HG03558 (cell line): ENCODE measurements at regions not wholly inside any gene's neighbourhood (a gene's known extent, or its start where the extent isn't known, plus 50 kb on each side); places are given as distances from the start of the nearest gene placed in this dataset.
"Not testable (repeated sequence)": the region's sequence is repeated elsewhere in the genome, so short reads cannot be mapped to it uniquely, and the experiment has no call there.

Experiments
- ATAC-seq: cut with Tn5 transposase; IDR thresholded peaks from one replicate; pipeline ENCODE4 v1.9.1; 2021; ENCODE audit warnings: moderate number of reproducible peaks; ENCODE audit not compliant: unreplicated experiment; ENCODE audit errors: extremely low read depth

GRCh38 chr4:33746979-33747378 lies 2497.3 kb downstream of the ARAP2 start:
- peak; percentile 42 for ATAC-seq

GRCh38 chr4:33751050-33751449 lies 2493.3 kb downstream of the ARAP2 start:
- ATAC-seq: no peak

- no peak for ATAC-seq
Observed at GRCh38 chr4:33772582-33772981, 2471.7 kb downstream of the ARAP2 start.

GRCh38 chr4:33780952-33781791 lies 2463.1 kb downstream of the ARAP2 start:
- no peak for ATAC-seq

GRCh38 chr4:33785843-33786242 lies 2458.5 kb downstream of the ARAP2 start:
- ATAC-seq: no peak

GRCh38 chr4:33802578-33802977 lies 2441.7 kb downstream of the ARAP2 start:
- ATAC-seq: no peak

- ATAC-seq: no peak
Observed at GRCh38 chr4:33825685-33826084, 2418.6 kb downstream of the ARAP2 start.

GRCh38 chr4:33829356-33829755 lies 2415.0 kb downstream of the ARAP2 start:
- ATAC-seq: not testable (repeated sequence)

GRCh38 chr4:33831442-33832066 lies 2412.8 kb downstream of the ARAP2 start:
- no peak for ATAC-seq

- ATAC-seq: not testable (repeated sequence)
Observed at GRCh38 chr4:33835764-33836163, 2408.6 kb downstream of the ARAP2 start.

- ATAC-seq: no peak
Observed at GRCh38 chr4:33837043-33837838, 2407.1 kb downstream of the ARAP2 start.

- ATAC-seq: no peak
Observed at GRCh38 chr4:33841120-33841519, 2403.2 kb downstream of the ARAP2 start.

- ATAC-seq: no peak
Observed at GRCh38 chr4:33850371-33850902, 2393.9 kb downstream of the ARAP2 start.

- ATAC-seq: not testable (repeated sequence)
Observed at GRCh38 chr4:33853670-33854069, 2390.6 kb downstream of the ARAP2 start.

- no peak for ATAC-seq
Observed at GRCh38 chr4:33864290-33864859, 2379.9 kb downstream of the ARAP2 start.

- no peak for ATAC-seq
Observed at GRCh38 chr4:33873791-33874190, 2370.5 kb downstream of the ARAP2 start.

- no peak for ATAC-seq
Observed at GRCh38 chr4:33878710-33879109, 2365.6 kb downstream of the ARAP2 start.

- no peak for ATAC-seq
Observed at GRCh38 chr4:33881176-33881575, 2363.1 kb downstream of the ARAP2 start.

GRCh38 chr4:33882246-33882990 lies 2361.9 kb downstream of the ARAP2 start:
- ATAC-seq: no peak

GRCh38 chr4:33883111-33883510 lies 2361.2 kb downstream of the ARAP2 start:
- ATAC-seq: no peak
